Brain microvascular endothelial cell (primary cell): ENCODE measurements at regions not wholly inside any gene's neighbourhood (a gene's known extent, or its start where the extent isn't known, plus 50 kb on each side); places are given as distances from the start of the nearest gene placed in this dataset.

Experiments
- DNase-seq: peaks from one replicate; pipeline ENCODE4 v3.0.0-alpha.2; 2020
- H3K27ac ChIP-seq: fragments of 250-450 bp; sonication (Bioruptor Pico); 2 replicates; pipeline ENCODE4 v1.5.1; 2020; ENCODE audit warnings: mild to moderate bottlenecking, moderate library complexity
- H3K27me3 ChIP-seq: fragments of 250-450 bp; sonication (Bioruptor Pico); replicated peaks from 2 replicates; pipeline ENCODE4 v1.5.1; 2020; ENCODE audit warnings: mild to moderate bottlenecking
- H3K36me3 ChIP-seq: fragments of 250-450 bp; sonication (Bioruptor Pico); replicated peaks from 2 replicates; pipeline ENCODE4 v1.5.1; 2020; ENCODE audit warnings: mild to moderate bottlenecking
- H3K4me3 ChIP-seq: 2 replicates; pipeline ENCODE4 v1.5.1; 2011; ENCODE audit warnings: low read depth, mild to moderate bottlenecking, control low read depth, low read length, moderate library complexity
- CTCF ChIP-seq: IDR thresholded peaks from 2 replicates; pipeline ENCODE4 v1.5.1; 2011; ENCODE audit warnings: low read depth, mild to moderate bottlenecking, moderate library complexity, low read length, control low read depth, inconsistent platforms; ENCODE audit errors: missing control alignments
- in situ Hi-C: cut with HindIII; loops from 2 replicates; pipeline ENCODE4 v1.10.0; 2017; ENCODE audit warnings: low sequenced_read_pairs, low pct_ligation_motif_present

GRCh38 chr15:70354346-70354905 lies 256.7 kb upstream of the TLE3 start:
- TF ChIP-seq CTCF = no peak
- H3K27me3 ChIP-seq = peaks cover 30% of the 10 kb centered on the region
- H3K27ac ChIP-seq = no peak overlapping the region
- in situ Hi-C loops = no loop called here
- DNase-seq = no peak
- H3K36me3 ChIP-seq = no peaks in the 10 kb centered on the region
- H3K4me3 ChIP-seq = no peak overlapping the region

GRCh38 chr15:70353606-70354345 lies 256.1 kb upstream of the TLE3 start:
- Histone ChIP-seq H3K36me3 (no peaks in the 10 kb centered on the region), H3K27ac (no peak overlapping the region), H3K27me3 (peaks cover 34% of the 10 kb centered on the region), H3K4me3 (no peak overlapping the region)
- in situ Hi-C loops = no loop called here
- no peak for DNase-seq
- TF ChIP-seq CTCF = no peak

GRCh38 chr15:70351941-70352774 lies 254.4 kb upstream of the TLE3 start:
- no peak overlapping the region for H3K27ac ChIP-seq
- in situ Hi-C loops = no loop called here
- peaks cover 46% of the 10 kb centered on the region for H3K27me3 ChIP-seq
- no peak for TF ChIP-seq CTCF
- H3K4me3 ChIP-seq = no peak overlapping the region
- DNase-seq = no peak
- no peaks in the 10 kb centered on the region for H3K36me3 ChIP-seq

- H3K27me3 ChIP-seq = peaks cover 46% of the 10 kb centered on the region
- no peaks in the 10 kb centered on the region for H3K36me3 ChIP-seq
- TF ChIP-seq CTCF = no peak
- H3K27ac ChIP-seq = no peak overlapping the region
- no peak overlapping the region for H3K4me3 ChIP-seq
- in situ Hi-C loops = no loop called here
- DNase-seq = no peak
Measured at GRCh38 chr15:70351391-70351790, 253.7 kb upstream of the TLE3 start.

GRCh38 chr15:70348581-70349344 lies 251.0 kb upstream of the TLE3 start:
- no peak for TF ChIP-seq CTCF
- DNase-seq = no peak
- H3K4me3 ChIP-seq = no peak overlapping the region
- in situ Hi-C loops = no loop called here
- no peaks in the 10 kb centered on the region for H3K36me3 ChIP-seq
- peaks cover 34% of the 10 kb centered on the region for H3K27me3 ChIP-seq
- H3K27ac ChIP-seq = no peak overlapping the region
